ENCODE measurements at regions not wholly inside any gene's neighbourhood (a gene's known extent, or its start where the extent isn't known, plus 50 kb on each side); places are given as distances from the start of the nearest gene placed in this dataset.

GRCh38 chr2:203626952-203627681 lies 79.3 kb upstream of the CD28 start:
- no peak for TF ChIP-seq CTCF (IDR thresholded peaks at IDR 0.05)
- no peak for TF ChIP-seq EP300 (IDR thresholded peaks at IDR 0.05)
- no peak for TF ChIP-seq POLR2A (IDR thresholded peaks at IDR 0.05)
- no peak for TF ChIP-seq POLR2AphosphoS5 (IDR thresholded peaks at IDR 0.05)
